Immature natural killer cell (primary cell): ENCODE measurements at regions not wholly inside any gene's neighbourhood (a gene's known extent, or its start where the extent isn't known, plus 50 kb on each side); places are given as distances from the start of the nearest gene placed in this dataset.

ENCODE experiments used
- DNase-seq, 3 donors: peaks; one replicate each; pipeline ENCODE4 v3.0.0; 2022; ENCODE audit warnings: mixed read lengths in 1 of 3
- H3K27ac Mint-ChIP-seq, 6 donors: one replicate each; pipeline ENCODE4 v1.8.0; 2020; ENCODE audit warnings: mixed read lengths in 6 of 6, mild to moderate bottlenecking in 5 of 6, inconsistent platforms in 4 of 6, moderate library complexity in 3 of 6
- H3K27me3 Mint-ChIP-seq, 3 donors: one replicate each; pipeline ENCODE4 v1.8.0; 2020 to 2021; ENCODE audit warnings: low read depth in 3 of 3, mild to moderate bottlenecking in 3 of 3, mixed read lengths in 3 of 3, moderate library complexity in 3 of 3, inconsistent platforms in 1 of 3
- H3K36me3 Mint-ChIP-seq, 3 donors: one replicate each; pipeline ENCODE4 v1.8.0; 2020; ENCODE audit warnings: mixed read lengths in 3 of 3, inconsistent platforms in 2 of 3, mild to moderate bottlenecking in 2 of 3
- H3K4me1 Mint-ChIP-seq, 2 donors: one replicate each; pipeline ENCODE4 v1.8.0; 2020; ENCODE audit warnings: inconsistent platforms in 2 of 2, mild to moderate bottlenecking in 2 of 2, mixed read lengths in 2 of 2, moderate library complexity in 1 of 2
- H3K4me3 Mint-ChIP-seq, 5 donors: one replicate each; pipeline ENCODE4 v1.8.0; 2020; ENCODE audit warnings: mild to moderate bottlenecking in 5 of 5, mixed read lengths in 5 of 5, inconsistent platforms in 3 of 5, moderate library complexity in 3 of 5
- H3K9me3 Mint-ChIP-seq, 6 donors: one replicate each; pipeline ENCODE4 v1.8.0; 2020; ENCODE audit warnings: mild to moderate bottlenecking in 6 of 6, mixed read lengths in 6 of 6, inconsistent platforms in 4 of 6, moderate library complexity in 3 of 6

- H3K27me3 Mint-ChIP-seq: peaks cover 2% of the 10 kb centered on the region in 3 donors
- H3K4me1 Mint-ChIP-seq: peaks cover 4 to 5% of the 10 kb centered on the region in 2 donors
- H3K9me3 Mint-ChIP-seq: no peaks in the 10 kb centered on the region
- no peak for DNase-seq
- H3K36me3 Mint-ChIP-seq: no peaks in the 10 kb centered on the region
- no peak overlapping the region for H3K27ac Mint-ChIP-seq
- H3K4me3 Mint-ChIP-seq: no peak overlapping the region
Measured at GRCh38 chr10:30778769-30779168, 149.2 kb upstream of the LYZL2 start.

- H3K9me3 Mint-ChIP-seq: peaks cover 0 to 6% (median 5%) of the 10 kb centered on the region in 6 donors
- H3K36me3 Mint-ChIP-seq: peaks cover 0 to 2% (median 0%) of the 10 kb centered on the region in 3 donors
- H3K27me3 Mint-ChIP-seq: peaks cover 0 to 2% (median 2%) of the 10 kb centered on the region in 3 donors
- H3K27ac Mint-ChIP-seq: no peak overlapping the region
- no peaks in the 10 kb centered on the region for H3K4me1 Mint-ChIP-seq
- no peak for DNase-seq
- H3K4me3 Mint-ChIP-seq: no peak overlapping the region
Measured at GRCh38 chr10:30775779-30776591, 146.4 kb upstream of the LYZL2 start.

- DNase-seq: no peak
- Mint-ChIP-seq H3K27ac (no peak overlapping the region), H3K9me3 (peaks cover 0 to 12% (median 6%) of the 10 kb centered on the region in 6 donors), H3K4me3 (no peak overlapping the region), H3K27me3 (peaks cover 0 to 2% (median 2%) of the 10 kb centered on the region in 3 donors), H3K36me3 (peaks cover 0 to 5% (median 0%) of the 10 kb centered on the region in 3 donors), H3K4me1 (no peaks in the 10 kb centered on the region)
Measured at GRCh38 chr10:30774261-30774660, 144.7 kb upstream of the LYZL2 start.

- Mint-ChIP-seq H3K4me1 (no peaks in the 10 kb centered on the region), H3K4me3 (no peak overlapping the region), H3K27ac (no peak overlapping the region), H3K9me3 (peaks cover under 1 to 12% (median 6%) of the 10 kb centered on the region in 6 donors), H3K36me3 (peaks cover 0 to 5% (median 0%) of the 10 kb centered on the region in 3 donors), H3K27me3 (peaks cover 0 to 3% (median 2%) of the 10 kb centered on the region in 3 donors)
- no peak for DNase-seq
Measured at GRCh38 chr10:30773501-30773900, 143.9 kb upstream of the LYZL2 start.

GRCh38 chr10:30770816-30771215, 141.3 kb upstream of the LYZL2 start:
- Mint-ChIP-seq H3K27ac (no peak overlapping the region), H3K4me3 (no peak overlapping the region), H3K27me3 (peaks cover 0 to 3% (median 2%) of the 10 kb centered on the region in 3 donors), H3K9me3 (peaks cover 3 to 12% (median 7%) of the 10 kb centered on the region in 6 donors), H3K4me1 (no peaks in the 10 kb centered on the region), H3K36me3 (peaks cover 0 to 5% (median 0%) of the 10 kb centered on the region in 3 donors)
- no peak for DNase-seq

- peaks cover 0 to 5% (median 0%) of the 10 kb centered on the region in 3 donors for H3K36me3 Mint-ChIP-seq
- peaks cover 0 to 3% (median 2%) of the 10 kb centered on the region in 3 donors for H3K27me3 Mint-ChIP-seq
- no peaks in the 10 kb centered on the region for H3K4me1 Mint-ChIP-seq
- no peak overlapping the region for H3K27ac Mint-ChIP-seq
- no peak for DNase-seq
- H3K4me3 Mint-ChIP-seq: no peak overlapping the region
- peaks cover 3 to 12% (median 7%) of the 10 kb centered on the region in 6 donors for H3K9me3 Mint-ChIP-seq
Measured at GRCh38 chr10:30770229-30770628, 140.7 kb upstream of the LYZL2 start.

- peaks cover 0 to under 1% of the 10 kb centered on the region in 2 donors for H3K4me1 Mint-ChIP-seq
- no peak overlapping the region for H3K27ac Mint-ChIP-seq
- H3K36me3 Mint-ChIP-seq: peaks cover 0 to 5% (median 0%) of the 10 kb centered on the region in 3 donors
- peaks cover 3 to 12% (median 7%) of the 10 kb centered on the region in 6 donors for H3K9me3 Mint-ChIP-seq
- no peak overlapping the region for H3K4me3 Mint-ChIP-seq
- H3K27me3 Mint-ChIP-seq: peaks cover 0 to 3% (median 2%) of the 10 kb centered on the region in 3 donors
- DNase-seq: no peak
Measured at GRCh38 chr10:30769361-30769760, 139.8 kb upstream of the LYZL2 start.

GRCh38 chr10:30765616-30766015, 136.1 kb upstream of the LYZL2 start:
- Mint-ChIP-seq H3K36me3 (no peaks in the 10 kb centered on the region), H3K4me1 (peaks cover 0 to 10% of the 10 kb centered on the region in 2 donors), H3K27ac (no peak overlapping the region), H3K9me3 (peaks cover 0 to 5% (median 0%) of the 10 kb centered on the region in 6 donors), H3K4me3 (no peak overlapping the region), H3K27me3 (peaks cover 2 to 3% (median 2%) of the 10 kb centered on the region in 3 donors)
- no peak for DNase-seq

- no peaks in the 10 kb centered on the region for H3K36me3 Mint-ChIP-seq
- H3K4me3 Mint-ChIP-seq: no peak overlapping the region
- peaks cover 2 to 3% (median 2%) of the 10 kb centered on the region in 3 donors for H3K27me3 Mint-ChIP-seq
- H3K4me1 Mint-ChIP-seq: peaks cover 0 to 10% of the 10 kb centered on the region in 2 donors
- H3K9me3 Mint-ChIP-seq: peaks cover 0 to 5% (median 0%) of the 10 kb centered on the region in 6 donors
- H3K27ac Mint-ChIP-seq: no peak overlapping the region
- no peak for DNase-seq
Measured at GRCh38 chr10:30765022-30765615, 135.6 kb upstream of the LYZL2 start.

GRCh38 chr10:30763918-30764317, 134.4 kb upstream of the LYZL2 start:
- Mint-ChIP-seq H3K27ac (no peak overlapping the region), H3K9me3 (peaks cover 0 to 5% (median 0%) of the 10 kb centered on the region in 6 donors), H3K4me3 (no peak overlapping the region), H3K36me3 (no peaks in the 10 kb centered on the region), H3K4me1 (peaks cover 0 to 10% of the 10 kb centered on the region in 2 donors), H3K27me3 (peaks cover 2% of the 10 kb centered on the region in 3 donors)
- DNase-seq: peak in 1 of 3 donors; percentile 11

- DNase-seq: no peak
- Mint-ChIP-seq H3K4me3 (no peak overlapping the region), H3K4me1 (peaks cover 0 to 10% of the 10 kb centered on the region in 2 donors), H3K27me3 (peaks cover 0 to 2% (median 2%) of the 10 kb centered on the region in 3 donors), H3K27ac (no peak overlapping the region), H3K9me3 (peaks cover 0 to 4% (median 0%) of the 10 kb centered on the region in 6 donors), H3K36me3 (no peaks in the 10 kb centered on the region)
Measured at GRCh38 chr10:30762620-30763019, 133.1 kb upstream of the LYZL2 start.

GRCh38 chr10:30759423-30759822, 129.9 kb upstream of the LYZL2 start:
- H3K4me3 Mint-ChIP-seq: no peak overlapping the region
- H3K4me1 Mint-ChIP-seq: peaks cover 0 to 10% of the 10 kb centered on the region in 2 donors
- H3K9me3 Mint-ChIP-seq: no peaks in the 10 kb centered on the region
- peaks cover 0 to 3% (median 2%) of the 10 kb centered on the region in 3 donors for H3K27me3 Mint-ChIP-seq
- no peaks in the 10 kb centered on the region for H3K36me3 Mint-ChIP-seq
- no peak for DNase-seq
- H3K27ac Mint-ChIP-seq: no peak overlapping the region

GRCh38 chr10:30758338-30758737, 128.8 kb upstream of the LYZL2 start:
- Mint-ChIP-seq H3K4me1 (no peaks in the 10 kb centered on the region), H3K27me3 (peaks cover 0 to 3% (median 2%) of the 10 kb centered on the region in 3 donors)

GRCh38 chr10:30756896-30757295, 127.3 kb upstream of the LYZL2 start:
- H3K9me3 Mint-ChIP-seq: no peaks in the 10 kb centered on the region
- H3K4me3 Mint-ChIP-seq: no peak overlapping the region
- H3K27ac Mint-ChIP-seq: no peak overlapping the region
- H3K4me1 Mint-ChIP-seq: peaks cover 2 to 3% of the 10 kb centered on the region in 2 donors
- no peak for DNase-seq
- peaks cover under 1 to 4% (median 3%) of the 10 kb centered on the region in 3 donors for H3K27me3 Mint-ChIP-seq
- H3K36me3 Mint-ChIP-seq: no peaks in the 10 kb centered on the region

More at GRCh38 chr10:30758338-30758737, 128.8 kb upstream of the LYZL2 start:
- Mint-ChIP-seq H3K36me3 (no peaks in the 10 kb centered on the region), H3K4me3 (no peak overlapping the region), H3K9me3 (no peaks in the 10 kb centered on the region), H3K27ac (no peak overlapping the region)
- no peak for DNase-seq
